ENCODE measurements at regions not wholly inside any gene's neighbourhood (a gene's known extent, or its start where the extent isn't known, plus 50 kb on each side); places are given as distances from the start of the nearest gene placed in this dataset.

- TF ChIP-seq, protein P1, sequence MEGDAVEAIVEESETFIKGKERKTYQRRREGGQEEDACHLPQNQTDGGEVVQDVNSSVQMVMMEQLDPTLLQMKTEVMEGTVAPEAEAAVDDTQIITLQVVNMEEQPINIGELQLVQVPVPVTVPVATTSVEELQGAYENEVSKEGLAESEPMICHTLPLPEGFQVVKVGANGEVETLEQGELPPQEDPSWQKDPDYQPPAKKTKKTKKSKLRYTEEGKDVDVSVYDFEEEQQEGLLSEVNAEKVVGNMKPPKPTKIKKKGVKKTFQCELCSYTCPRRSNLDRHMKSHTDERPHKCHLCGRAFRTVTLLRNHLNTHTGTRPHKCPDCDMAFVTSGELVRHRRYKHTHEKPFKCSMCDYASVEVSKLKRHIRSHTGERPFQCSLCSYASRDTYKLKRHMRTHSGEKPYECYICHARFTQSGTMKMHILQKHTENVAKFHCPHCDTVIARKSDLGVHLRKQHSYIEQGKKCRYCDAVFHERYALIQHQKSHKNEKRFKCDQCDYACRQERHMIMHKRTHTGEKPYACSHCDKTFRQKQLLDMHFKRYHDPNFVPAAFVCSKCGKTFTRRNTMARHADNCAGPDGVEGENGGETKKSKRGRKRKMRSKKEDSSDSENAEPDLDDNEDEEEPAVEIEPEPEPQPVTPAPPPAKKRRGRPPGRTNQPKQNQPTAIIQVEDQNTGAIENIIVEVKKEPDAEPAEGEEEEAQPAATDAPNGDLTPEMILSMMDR (tag by site-specific recombination; IDR thresholded peaks at IDR 0.05): no peak
- TF ChIP-seq BCL11A (tag by site-specific recombination; IDR thresholded peaks at IDR 0.05; ENCODE audit: low read depth) (no peak), PBX3 (CRISPR knock-in tag; IDR thresholded peaks at IDR 0.05) (no peak), ZNF404 (tag by site-specific recombination; IDR thresholded peaks at IDR 0.05) (no peak), RBAK (tag by site-specific recombination; IDR thresholded peaks at IDR 0.05) (no peak), ZNF140 (tag by site-specific recombination; IDR thresholded peaks at IDR 0.05) (no peak), ZNF768 (tag by site-specific recombination; IDR thresholded peaks at IDR 0.05) (no peak), GLI4 (tag by site-specific recombination; IDR thresholded peaks at IDR 0.05) (no peak), ZNF791 (tag by site-specific recombination; IDR thresholded peaks at IDR 0.05) (no peak)
- TF ChIP-seq, protein P2, sequence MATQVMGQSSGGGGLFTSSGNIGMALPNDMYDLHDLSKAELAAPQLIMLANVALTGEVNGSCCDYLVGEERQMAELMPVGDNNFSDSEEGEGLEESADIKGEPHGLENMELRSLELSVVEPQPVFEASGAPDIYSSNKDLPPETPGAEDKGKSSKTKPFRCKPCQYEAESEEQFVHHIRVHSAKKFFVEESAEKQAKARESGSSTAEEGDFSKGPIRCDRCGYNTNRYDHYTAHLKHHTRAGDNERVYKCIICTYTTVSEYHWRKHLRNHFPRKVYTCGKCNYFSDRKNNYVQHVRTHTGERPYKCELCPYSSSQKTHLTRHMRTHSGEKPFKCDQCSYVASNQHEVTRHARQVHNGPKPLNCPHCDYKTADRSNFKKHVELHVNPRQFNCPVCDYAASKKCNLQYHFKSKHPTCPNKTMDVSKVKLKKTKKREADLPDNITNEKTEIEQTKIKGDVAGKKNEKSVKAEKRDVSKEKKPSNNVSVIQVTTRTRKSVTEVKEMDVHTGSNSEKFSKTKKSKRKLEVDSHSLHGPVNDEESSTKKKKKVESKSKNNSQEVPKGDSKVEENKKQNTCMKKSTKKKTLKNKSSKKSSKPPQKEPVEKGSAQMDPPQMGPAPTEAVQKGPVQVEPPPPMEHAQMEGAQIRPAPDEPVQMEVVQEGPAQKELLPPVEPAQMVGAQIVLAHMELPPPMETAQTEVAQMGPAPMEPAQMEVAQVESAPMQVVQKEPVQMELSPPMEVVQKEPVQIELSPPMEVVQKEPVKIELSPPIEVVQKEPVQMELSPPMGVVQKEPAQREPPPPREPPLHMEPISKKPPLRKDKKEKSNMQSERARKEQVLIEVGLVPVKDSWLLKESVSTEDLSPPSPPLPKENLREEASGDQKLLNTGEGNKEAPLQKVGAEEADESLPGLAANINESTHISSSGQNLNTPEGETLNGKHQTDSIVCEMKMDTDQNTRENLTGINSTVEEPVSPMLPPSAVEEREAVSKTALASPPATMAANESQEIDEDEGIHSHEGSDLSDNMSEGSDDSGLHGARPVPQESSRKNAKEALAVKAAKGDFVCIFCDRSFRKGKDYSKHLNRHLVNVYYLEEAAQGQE (tag by site-specific recombination; IDR thresholded peaks at IDR 0.05): no peak
Measured at GRCh38 chr7:138396251-138397070, 63.6 kb upstream of the TRIM24 start.

All from HEK293 (cell line).